Glutamatergic neuron (in vitro differentiated cells): ENCODE measurements at regions not wholly inside any gene's neighbourhood (a gene's known extent, or its start where the extent isn't known, plus 50 kb on each side); places are given as distances from the start of the nearest gene placed in this dataset.
"Not testable (repeated sequence)": the region's sequence is repeated elsewhere in the genome, so short reads cannot be mapped to it uniquely, and the experiment has no call there.

ENCODE experiments used
- DNase-seq: peaks from one replicate; pipeline ENCODE4 v3.0.0; 2022
- H3K27ac Mint-ChIP-seq: one replicate; pipeline ENCODE4 v1.8.0; 2020; ENCODE audit warnings: mild to moderate bottlenecking, mixed read lengths, inconsistent platforms; ENCODE audit not compliant: unreplicated experiment
- H3K27me3 Mint-ChIP-seq: one replicate; pipeline ENCODE4 v1.8.0; 2020; ENCODE audit warnings: mild to moderate bottlenecking, moderate library complexity, mixed read lengths, inconsistent platforms; ENCODE audit not compliant: unreplicated experiment
- H3K36me3 Mint-ChIP-seq: one replicate; pipeline ENCODE4 v1.8.0; 2020; ENCODE audit warnings: mild to moderate bottlenecking, mixed read lengths, inconsistent platforms; ENCODE audit not compliant: unreplicated experiment
- H3K4me1 Mint-ChIP-seq: one replicate; pipeline ENCODE4 v1.8.0; 2020; ENCODE audit warnings: mild to moderate bottlenecking, low read depth, mixed read lengths, inconsistent platforms; ENCODE audit not compliant: unreplicated experiment
- H3K4me3 Mint-ChIP-seq: one replicate; pipeline ENCODE4 v1.8.0; 2020; ENCODE audit warnings: mild to moderate bottlenecking, mixed read lengths, inconsistent platforms; ENCODE audit not compliant: unreplicated experiment
- H3K9me3 Mint-ChIP-seq: one replicate; pipeline ENCODE4 v1.8.0; 2020; ENCODE audit warnings: mild to moderate bottlenecking, moderate library complexity, mixed read lengths, inconsistent platforms; ENCODE audit not compliant: unreplicated experiment
- CTCF ChIP-seq: fragments of 200-600 bp; sonication (generic); IDR thresholded peaks from one replicate; pipeline ENCODE4 v1.5.0; 2021; ENCODE audit not compliant: partially characterized antibody, unreplicated experiment

DNA sequence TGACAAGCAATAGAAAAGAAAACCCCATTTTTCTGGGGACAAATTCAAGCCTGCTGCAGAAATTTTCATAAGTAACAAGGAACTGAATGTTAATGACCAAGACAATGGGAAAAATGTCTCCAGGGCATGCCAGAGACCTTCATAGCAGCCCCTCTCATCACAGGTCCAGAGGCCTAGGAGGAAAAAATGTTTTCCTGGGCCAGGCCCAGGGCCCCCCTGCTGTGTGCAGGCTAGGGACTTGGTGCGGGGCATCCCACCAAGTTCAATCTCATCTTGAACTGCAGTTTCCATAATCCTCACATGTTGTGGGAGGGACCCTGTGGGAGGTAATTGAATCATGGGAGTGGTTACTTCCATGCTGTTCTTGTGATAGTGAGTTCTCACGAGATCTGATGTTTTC, 211.5 kb upstream of the GRIA3 start:
- H3K9me3 Mint-ChIP-seq, result no peaks in the 10 kb centered on the region
- H3K27ac Mint-ChIP-seq, result no peak overlapping the region
- H3K27me3 Mint-ChIP-seq, result no peaks in the 10 kb centered on the region
- no peak for DNase-seq
- no peak for TF ChIP-seq CTCF
- no peaks in the 10 kb centered on the region for H3K4me1 Mint-ChIP-seq
- H3K4me3 Mint-ChIP-seq, result no peak overlapping the region
- peaks cover 4% of the 10 kb centered on the region for H3K36me3 Mint-ChIP-seq

DNA sequence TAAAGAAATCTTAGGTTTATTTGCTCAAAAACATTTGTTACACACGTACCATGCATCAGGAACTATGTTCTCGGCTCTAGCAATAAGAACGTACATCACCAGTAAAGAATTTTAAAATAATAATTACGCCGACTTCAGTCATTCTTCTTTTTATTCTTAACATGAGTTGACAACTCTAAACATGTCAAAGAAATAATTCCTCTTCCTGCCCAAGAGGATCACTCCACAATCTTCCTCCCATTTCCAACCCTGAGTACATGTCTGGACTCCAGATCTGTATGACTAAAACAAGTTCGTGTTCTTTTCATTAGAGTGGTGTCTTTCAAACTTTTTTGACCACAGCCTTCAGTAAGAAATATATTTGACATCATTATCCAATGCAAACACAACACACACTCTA, 201.6 kb upstream of the GRIA3 start:
- Mint-ChIP-seq H3K9me3 (no peaks in the 10 kb centered on the region), H3K27me3 (no peaks in the 10 kb centered on the region), H3K4me3 (no peak overlapping the region), H3K27ac (no peak overlapping the region), H3K36me3 (peaks cover 12% of the 10 kb centered on the region), H3K4me1 (no peaks in the 10 kb centered on the region)
- no peak for DNase-seq
- no peak for TF ChIP-seq CTCF

GRCh38 chrX:123002844-123003243, 181.2 kb upstream of the GRIA3 start:
- H3K27me3 Mint-ChIP-seq, H3K4me3 Mint-ChIP-seq, H3K9me3 Mint-ChIP-seq, DNase-seq, H3K27ac Mint-ChIP-seq, H3K4me1 Mint-ChIP-seq, H3K36me3 Mint-ChIP-seq: not testable (repeated sequence)

DNA sequence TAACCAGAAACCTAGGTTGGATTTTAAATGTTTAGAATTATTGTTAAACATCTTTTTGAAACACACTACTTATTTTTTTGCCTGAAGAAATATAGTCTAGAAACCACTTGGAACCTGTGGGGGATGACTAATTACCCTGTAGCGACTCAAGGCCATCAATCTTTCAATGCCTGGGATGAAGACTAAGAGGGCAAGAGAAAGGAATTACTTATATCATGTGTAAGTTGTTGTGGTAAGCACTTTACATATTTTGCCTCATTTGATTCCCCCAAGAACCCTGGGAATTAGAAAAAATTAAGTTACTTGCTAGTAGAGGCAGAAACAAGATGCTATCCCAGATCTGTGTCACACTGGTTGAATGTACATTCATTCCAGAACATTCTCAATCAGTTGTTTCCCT, 170.9 kb upstream of the GRIA3 start:
- Mint-ChIP-seq H3K27ac (no peak overlapping the region), H3K4me1 (no peaks in the 10 kb centered on the region), H3K36me3 (no peaks in the 10 kb centered on the region), H3K4me3 (no peak overlapping the region), H3K27me3 (no peaks in the 10 kb centered on the region), H3K9me3 (no peaks in the 10 kb centered on the region)
- no peak for DNase-seq
- no peak for TF ChIP-seq CTCF

GRCh38 chrX:123036401-123036800, 147.7 kb upstream of the GRIA3 start:
- no peaks in the 10 kb centered on the region for H3K9me3 Mint-ChIP-seq
- no peak for DNase-seq
- no peak overlapping the region for H3K4me3 Mint-ChIP-seq
- no peaks in the 10 kb centered on the region for H3K4me1 Mint-ChIP-seq
- no peak overlapping the region for H3K27ac Mint-ChIP-seq
- H3K36me3 Mint-ChIP-seq, result no peaks in the 10 kb centered on the region
- no peak for TF ChIP-seq CTCF
- no peaks in the 10 kb centered on the region for H3K27me3 Mint-ChIP-seq
